Neural crest cell (in vitro differentiated cells): ENCODE measurements at regions not wholly inside any gene's neighbourhood (a gene's known extent, or its start where the extent isn't known, plus 50 kb on each side); places are given as distances from the start of the nearest gene placed in this dataset.

Experiments used
- DNase-seq: peaks from one replicate; pipeline ENCODE4 v3.0.0; 2021; ENCODE audit warnings: low read depth, mixed read lengths, low spot score
- H3K27ac Mint-ChIP-seq: one replicate; pipeline ENCODE4 v1.8.0; 2021; ENCODE audit warnings: mild to moderate bottlenecking, mixed read lengths; ENCODE audit not compliant: unreplicated experiment
- H3K27me3 Mint-ChIP-seq: 2 replicates; pipeline ENCODE4 v1.8.0; 2021; ENCODE audit warnings: low read depth, mild to moderate bottlenecking, mixed read lengths
- H3K36me3 Mint-ChIP-seq: 2 replicates; pipeline ENCODE4 v1.8.0; 2021; ENCODE audit warnings: low read depth, mild to moderate bottlenecking, mixed read lengths
- H3K4me1 Mint-ChIP-seq: 2 replicates; pipeline ENCODE4 v1.8.0; 2021; ENCODE audit warnings: mixed read lengths
- H3K4me3 Mint-ChIP-seq: one replicate; pipeline ENCODE4 v1.8.0; 2021; ENCODE audit warnings: mild to moderate bottlenecking, mixed read lengths
- H3K9me3 Mint-ChIP-seq: 2 replicates; pipeline ENCODE4 v1.8.0; 2021; ENCODE audit warnings: mixed read lengths
- TF ChIP-seq, protein P1 (sequence below): fragments of 200-600 bp; sonication (generic); conservative IDR thresholded peaks from 2 replicates; pipeline ENCODE4 v1.5.0; 2021; ENCODE audit warnings: antibody characterized with exemption, mild to moderate bottlenecking

DNA sequence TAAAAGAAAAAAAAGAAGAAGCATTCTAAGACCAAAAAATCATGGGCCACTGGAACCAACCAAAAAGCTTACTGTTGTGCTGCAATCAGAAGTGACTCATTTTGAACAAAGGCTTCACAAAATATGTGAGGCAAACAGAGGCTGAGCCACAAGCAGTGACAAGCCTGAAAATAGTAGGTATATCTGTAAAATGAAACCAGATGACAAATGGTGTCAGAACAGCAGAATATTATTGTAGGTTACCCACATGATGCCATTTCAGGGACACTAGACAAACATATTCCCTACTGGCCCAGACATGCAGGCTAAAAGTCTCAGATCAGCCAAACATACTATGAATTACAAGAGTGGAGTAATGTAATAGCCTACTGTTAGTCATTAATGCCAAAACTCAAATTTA is 1301.8 kb upstream of the DIAPH2 start:
- H3K4me3 Mint-ChIP-seq: no peak overlapping the region
- no peaks in the 10 kb centered on the region for H3K36me3 Mint-ChIP-seq
- no peaks in the 10 kb centered on the region for H3K4me1 Mint-ChIP-seq
- no peaks in the 10 kb centered on the region for H3K27me3 Mint-ChIP-seq
- no peak for DNase-seq
- no peak overlapping the region for H3K27ac Mint-ChIP-seq
- TF ChIP-seq, protein P1, sequence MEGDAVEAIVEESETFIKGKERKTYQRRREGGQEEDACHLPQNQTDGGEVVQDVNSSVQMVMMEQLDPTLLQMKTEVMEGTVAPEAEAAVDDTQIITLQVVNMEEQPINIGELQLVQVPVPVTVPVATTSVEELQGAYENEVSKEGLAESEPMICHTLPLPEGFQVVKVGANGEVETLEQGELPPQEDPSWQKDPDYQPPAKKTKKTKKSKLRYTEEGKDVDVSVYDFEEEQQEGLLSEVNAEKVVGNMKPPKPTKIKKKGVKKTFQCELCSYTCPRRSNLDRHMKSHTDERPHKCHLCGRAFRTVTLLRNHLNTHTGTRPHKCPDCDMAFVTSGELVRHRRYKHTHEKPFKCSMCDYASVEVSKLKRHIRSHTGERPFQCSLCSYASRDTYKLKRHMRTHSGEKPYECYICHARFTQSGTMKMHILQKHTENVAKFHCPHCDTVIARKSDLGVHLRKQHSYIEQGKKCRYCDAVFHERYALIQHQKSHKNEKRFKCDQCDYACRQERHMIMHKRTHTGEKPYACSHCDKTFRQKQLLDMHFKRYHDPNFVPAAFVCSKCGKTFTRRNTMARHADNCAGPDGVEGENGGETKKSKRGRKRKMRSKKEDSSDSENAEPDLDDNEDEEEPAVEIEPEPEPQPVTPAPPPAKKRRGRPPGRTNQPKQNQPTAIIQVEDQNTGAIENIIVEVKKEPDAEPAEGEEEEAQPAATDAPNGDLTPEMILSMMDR: no peak
- H3K9me3 Mint-ChIP-seq: peaks cover 3% of the 10 kb centered on the region

DNA sequence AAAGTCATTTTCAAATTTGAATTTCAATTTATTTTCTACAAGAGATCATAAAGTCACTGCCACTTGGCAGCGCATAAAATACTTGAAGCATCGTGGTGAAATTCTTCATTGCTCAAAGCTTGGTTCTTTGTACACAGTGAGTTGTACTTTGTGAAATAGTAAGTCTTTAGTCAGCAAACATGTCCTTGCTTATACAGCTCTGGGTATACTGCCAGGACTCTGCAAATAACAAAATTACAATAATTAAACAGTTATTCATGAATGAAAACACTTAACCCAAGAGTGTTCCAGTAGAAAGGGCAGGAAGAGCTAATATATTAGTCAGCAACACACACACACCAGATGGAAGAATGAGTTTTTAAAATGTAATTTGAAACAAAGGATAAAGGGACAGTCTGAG is 1300.9 kb upstream of the DIAPH2 start:
- TF ChIP-seq, protein P1: no peak
- Mint-ChIP-seq H3K4me3 (no peak overlapping the region), H3K27ac (no peak overlapping the region), H3K36me3 (no peaks in the 10 kb centered on the region), H3K9me3 (peaks cover 3% of the 10 kb centered on the region), H3K4me1 (no peaks in the 10 kb centered on the region), H3K27me3 (no peaks in the 10 kb centered on the region)
- DNase-seq: no peak

DNA sequence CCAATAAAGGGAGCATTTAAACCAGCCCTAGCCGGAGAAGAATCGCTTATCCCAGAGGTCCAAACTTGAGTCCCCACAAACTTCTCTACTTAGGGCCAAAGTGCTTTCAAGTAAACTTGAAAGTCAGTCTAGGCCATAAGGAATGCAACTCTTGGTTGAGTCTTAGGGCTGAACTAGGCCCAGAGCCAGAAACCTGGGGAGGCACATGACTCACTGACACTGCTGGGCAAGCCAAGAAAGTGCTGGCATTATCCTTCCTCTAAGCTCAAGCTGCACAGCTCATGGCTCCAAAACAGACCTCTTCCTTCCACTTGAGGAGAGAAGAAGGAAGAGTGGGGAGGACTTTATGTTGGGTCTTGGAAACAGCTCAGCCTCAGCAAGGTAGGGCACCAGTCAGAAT is 1257.3 kb upstream of the DIAPH2 start:
- Mint-ChIP-seq H3K27ac (no peak overlapping the region), H3K9me3 (peaks cover 4% of the 10 kb centered on the region), H3K27me3 (no peaks in the 10 kb centered on the region), H3K4me1 (no peaks in the 10 kb centered on the region), H3K4me3 (no peak overlapping the region), H3K36me3 (no peaks in the 10 kb centered on the region)
- TF ChIP-seq, protein P1: no peak
- DNase-seq: no peak

DNA sequence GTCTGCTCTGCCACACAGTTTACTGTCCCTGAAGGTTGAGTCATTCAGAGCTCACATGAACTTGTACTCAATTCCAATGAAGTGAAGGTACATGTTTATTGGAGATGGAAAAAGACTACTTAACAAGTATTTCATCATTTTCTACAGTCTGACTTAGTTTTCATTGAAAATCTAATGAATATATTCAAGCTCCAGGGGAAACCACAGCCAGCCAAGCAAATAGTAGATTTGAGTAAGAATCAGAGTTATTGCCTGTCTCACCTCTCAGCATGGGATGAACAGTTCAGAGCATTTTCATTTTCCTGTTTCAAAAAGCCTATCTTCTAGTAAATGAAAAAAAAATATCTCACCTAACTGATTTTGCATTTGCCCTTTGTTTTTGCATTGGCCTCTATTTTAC is 1249.4 kb upstream of the DIAPH2 start:
- Mint-ChIP-seq H3K4me3 (no peak overlapping the region), H3K36me3 (no peaks in the 10 kb centered on the region), H3K4me1 (no peaks in the 10 kb centered on the region), H3K9me3 (peaks cover 4% of the 10 kb centered on the region), H3K27me3 (no peaks in the 10 kb centered on the region), H3K27ac (no peak overlapping the region)
- TF ChIP-seq, protein P1: no peak
- DNase-seq: no peak

DNA sequence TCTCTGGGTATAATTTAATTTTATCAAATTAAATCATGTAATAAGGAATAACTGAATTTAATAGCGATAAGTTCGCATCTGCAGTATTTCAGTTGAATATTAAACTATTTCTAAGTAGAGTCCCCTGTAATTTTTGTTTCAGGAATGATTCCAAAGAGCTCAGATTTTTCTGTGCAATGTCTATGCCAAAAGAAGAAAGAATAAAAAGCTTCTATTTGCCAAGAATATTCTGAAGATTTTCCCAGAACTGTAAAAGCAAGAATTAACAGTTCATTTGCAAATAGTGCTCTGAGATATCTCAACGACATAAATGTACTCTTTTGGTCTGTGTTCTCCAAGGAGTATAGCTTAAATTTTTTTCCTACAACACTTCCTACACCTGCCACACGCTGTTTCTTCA is 1242.8 kb upstream of the DIAPH2 start:
- Mint-ChIP-seq H3K4me3 (no peak overlapping the region), H3K4me1 (no peaks in the 10 kb centered on the region), H3K27me3 (peaks cover 6% of the 10 kb centered on the region), H3K27ac (no peak overlapping the region), H3K9me3 (no peaks in the 10 kb centered on the region), H3K36me3 (no peaks in the 10 kb centered on the region)
- TF ChIP-seq, protein P1: no peak
- DNase-seq: no peak

DNA sequence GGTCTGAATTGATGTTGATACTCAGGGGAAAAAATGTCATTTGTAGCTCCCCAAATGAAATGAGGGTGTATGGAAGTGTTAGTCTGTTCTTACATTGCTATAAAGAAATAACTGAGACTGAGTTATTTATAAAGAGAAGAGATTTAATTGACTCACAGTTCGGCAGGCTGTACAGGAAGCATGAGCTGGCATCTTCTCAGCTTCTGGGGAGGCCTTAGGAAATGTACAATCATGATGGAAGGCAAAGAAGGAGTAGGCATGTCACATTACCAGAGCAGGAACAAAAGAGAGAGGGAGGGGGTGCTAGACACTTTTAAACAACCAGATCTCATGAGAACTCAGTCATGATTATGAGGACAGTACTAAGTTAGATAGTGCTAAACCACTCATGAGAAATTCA is 1199.9 kb upstream of the DIAPH2 start:
- H3K9me3 Mint-ChIP-seq: no peaks in the 10 kb centered on the region
- no peaks in the 10 kb centered on the region for H3K36me3 Mint-ChIP-seq
- no peaks in the 10 kb centered on the region for H3K4me1 Mint-ChIP-seq
- DNase-seq: no peak
- no peaks in the 10 kb centered on the region for H3K27me3 Mint-ChIP-seq
- TF ChIP-seq, protein P1: no peak
- H3K4me3 Mint-ChIP-seq: no peak overlapping the region
- no peak overlapping the region for H3K27ac Mint-ChIP-seq
